ENCODE measurements at regions not wholly inside any gene's neighbourhood (a gene's known extent, or its start where the extent isn't known, plus 50 kb on each side); places are given as distances from the start of the nearest gene placed in this dataset.

DNA sequence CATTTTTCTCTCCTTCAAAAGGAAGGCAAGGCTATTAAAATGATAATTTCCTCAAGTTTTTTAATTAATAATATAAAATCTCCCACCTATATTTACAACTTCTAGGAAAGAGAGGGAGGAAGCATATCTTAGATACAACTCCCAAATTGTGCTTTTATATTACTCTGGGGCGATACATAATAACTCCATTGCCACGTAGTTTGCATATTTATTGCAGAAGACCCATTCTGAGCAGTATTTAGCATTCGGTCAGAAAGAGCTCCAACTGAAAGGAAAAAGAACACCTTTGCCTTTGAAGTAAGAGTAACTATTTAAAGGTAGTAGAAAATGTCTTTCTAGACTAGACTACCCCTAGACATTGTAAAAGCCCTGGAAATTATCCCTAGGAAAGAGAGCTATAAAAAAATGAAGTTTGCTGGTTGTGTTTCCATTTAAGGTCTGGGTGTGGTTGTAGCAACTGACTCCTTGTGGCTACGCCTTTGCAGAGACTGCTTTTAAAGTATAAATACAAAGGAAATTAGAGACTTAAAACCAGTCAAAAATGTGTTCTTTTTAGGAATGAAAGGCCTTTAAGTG lies 566.1 kb downstream of the ZNF608 start:
- TF ChIP-seq, protein P1, sequence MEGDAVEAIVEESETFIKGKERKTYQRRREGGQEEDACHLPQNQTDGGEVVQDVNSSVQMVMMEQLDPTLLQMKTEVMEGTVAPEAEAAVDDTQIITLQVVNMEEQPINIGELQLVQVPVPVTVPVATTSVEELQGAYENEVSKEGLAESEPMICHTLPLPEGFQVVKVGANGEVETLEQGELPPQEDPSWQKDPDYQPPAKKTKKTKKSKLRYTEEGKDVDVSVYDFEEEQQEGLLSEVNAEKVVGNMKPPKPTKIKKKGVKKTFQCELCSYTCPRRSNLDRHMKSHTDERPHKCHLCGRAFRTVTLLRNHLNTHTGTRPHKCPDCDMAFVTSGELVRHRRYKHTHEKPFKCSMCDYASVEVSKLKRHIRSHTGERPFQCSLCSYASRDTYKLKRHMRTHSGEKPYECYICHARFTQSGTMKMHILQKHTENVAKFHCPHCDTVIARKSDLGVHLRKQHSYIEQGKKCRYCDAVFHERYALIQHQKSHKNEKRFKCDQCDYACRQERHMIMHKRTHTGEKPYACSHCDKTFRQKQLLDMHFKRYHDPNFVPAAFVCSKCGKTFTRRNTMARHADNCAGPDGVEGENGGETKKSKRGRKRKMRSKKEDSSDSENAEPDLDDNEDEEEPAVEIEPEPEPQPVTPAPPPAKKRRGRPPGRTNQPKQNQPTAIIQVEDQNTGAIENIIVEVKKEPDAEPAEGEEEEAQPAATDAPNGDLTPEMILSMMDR (IDR thresholded peaks at IDR 0.05): no peak
- no peak for TF ChIP-seq POLR2A (IDR thresholded peaks at IDR 0.05)
